Astrocyte of the spinal cord (primary cell): ENCODE measurements at regions not wholly inside any gene's neighbourhood (a gene's known extent, or its start where the extent isn't known, plus 50 kb on each side); places are given as distances from the start of the nearest gene placed in this dataset.

Experiments used
- DNase-seq: peaks from one replicate; pipeline ENCODE4 v3.0.0; 2011; ENCODE audit warnings: low read depth, low spot score
- H3K4me3 ChIP-seq: 2 replicates; pipeline ENCODE4 v1.5.1; 2011; ENCODE audit warnings: low read depth, mild to moderate bottlenecking, low read length, moderate library complexity
- in situ Hi-C: cut with HindIII; loops from 2 replicates; pipeline ENCODE4 v1.10.0; 2017; ENCODE audit warnings: low sequenced_read_pairs
- TF ChIP-seq, protein P1 (sequence below): IDR thresholded peaks from 2 replicates; pipeline ENCODE4 v1.5.1; 2012; ENCODE audit warnings: low read depth, mild to moderate bottlenecking, low read length, inconsistent platforms

- H3K4me3 ChIP-seq, result no peak overlapping the region
- TF ChIP-seq, protein P1, sequence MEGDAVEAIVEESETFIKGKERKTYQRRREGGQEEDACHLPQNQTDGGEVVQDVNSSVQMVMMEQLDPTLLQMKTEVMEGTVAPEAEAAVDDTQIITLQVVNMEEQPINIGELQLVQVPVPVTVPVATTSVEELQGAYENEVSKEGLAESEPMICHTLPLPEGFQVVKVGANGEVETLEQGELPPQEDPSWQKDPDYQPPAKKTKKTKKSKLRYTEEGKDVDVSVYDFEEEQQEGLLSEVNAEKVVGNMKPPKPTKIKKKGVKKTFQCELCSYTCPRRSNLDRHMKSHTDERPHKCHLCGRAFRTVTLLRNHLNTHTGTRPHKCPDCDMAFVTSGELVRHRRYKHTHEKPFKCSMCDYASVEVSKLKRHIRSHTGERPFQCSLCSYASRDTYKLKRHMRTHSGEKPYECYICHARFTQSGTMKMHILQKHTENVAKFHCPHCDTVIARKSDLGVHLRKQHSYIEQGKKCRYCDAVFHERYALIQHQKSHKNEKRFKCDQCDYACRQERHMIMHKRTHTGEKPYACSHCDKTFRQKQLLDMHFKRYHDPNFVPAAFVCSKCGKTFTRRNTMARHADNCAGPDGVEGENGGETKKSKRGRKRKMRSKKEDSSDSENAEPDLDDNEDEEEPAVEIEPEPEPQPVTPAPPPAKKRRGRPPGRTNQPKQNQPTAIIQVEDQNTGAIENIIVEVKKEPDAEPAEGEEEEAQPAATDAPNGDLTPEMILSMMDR, result peak; percentile 42
- in situ Hi-C loops, result no loop called here
- no peak for DNase-seq
Observed at GRCh38 chr5:171606414-171607024, 179.1 kb upstream of the SMIM23 start.

GRCh38 chr5:171607863-171608262 lies 177.8 kb upstream of the SMIM23 start:
- TF ChIP-seq, protein P1, result no peak
- in situ Hi-C loops, result no loop called here
- DNase-seq, result no peak
- H3K4me3 ChIP-seq, result no peak overlapping the region

GRCh38 chr5:171609806-171610452 lies 175.7 kb upstream of the SMIM23 start:
- TF ChIP-seq, protein P1, result no peak
- no peak overlapping the region for H3K4me3 ChIP-seq
- in situ Hi-C loops, result no loop called here
- no peak for DNase-seq

DNA sequence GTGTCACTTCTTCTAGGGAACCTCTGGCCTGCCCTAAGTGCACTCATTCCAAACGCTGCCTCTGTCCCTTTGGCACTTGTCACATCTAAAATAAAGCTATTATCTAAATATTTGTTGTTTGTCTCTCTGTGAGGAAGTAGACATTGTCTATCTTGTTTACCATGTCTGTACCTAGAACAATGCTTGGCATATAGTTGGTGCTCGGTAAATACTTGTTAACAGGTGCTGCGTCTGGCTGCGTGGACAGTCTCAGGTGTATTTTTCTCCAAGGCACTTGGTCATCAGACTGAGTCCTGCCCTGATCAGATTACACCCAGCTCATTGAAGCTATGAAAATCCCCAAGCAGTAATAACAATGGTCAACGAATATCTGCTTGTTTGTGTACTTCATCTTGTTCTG lies 174.9 kb upstream of the SMIM23 start:
- no peak for DNase-seq
- in situ Hi-C loops, result no loop called here
- H3K4me3 ChIP-seq, result no peak overlapping the region
- TF ChIP-seq, protein P1, result no peak

GRCh38 chr5:171612749-171613148 lies 172.9 kb upstream of the SMIM23 start:
- no peak for DNase-seq
- H3K4me3 ChIP-seq, result no peak overlapping the region
- in situ Hi-C loops, result no loop called here
- TF ChIP-seq, protein P1, result no peak

- DNase-seq, result no peak
- no peak overlapping the region for H3K4me3 ChIP-seq
- in situ Hi-C loops, result no loop called here
- TF ChIP-seq, protein P1, result no peak
Observed at GRCh38 chr5:171614511-171614910, 171.1 kb upstream of the SMIM23 start.
